K562 (cell line): ENCODE measurements at regions not wholly inside any gene's neighbourhood (a gene's known extent, or its start where the extent isn't known, plus 50 kb on each side); places are given as distances from the start of the nearest gene placed in this dataset.

ENCODE experiments used
- ATAC-seq: fragments of 200-7000 bp; cut with Tn5 transposase; 3 replicates; pipeline ENCODE4 v1.9.1; 2020; ENCODE audit warnings: moderate library complexity
- BruUV-seq: library from RNA; stranded (reverse); fragments of 400-500 nt; replicated peaks from 2 replicates; lab custom pipeline; 2021; lab: Mats Ljungman, UMichigan
- CTCF ChIA-PET: fragments of 300-600 bp; formaldehyde crosslinking; extraction: SDS; loops from one replicate; lab custom pipeline; 2021; ENCODE audit warnings: low intra/inter-chr PET ratio; lab: Yijun Ruan, JAX
- POLR2A ChIA-PET: fragments of 300-600, 350-650 bp; sonication (Branson Sonifier 250); formaldehyde crosslinking; extraction: SDS; loops from one replicate; lab custom pipeline; 2021; ENCODE audit warnings: antibody characterized with exemption, inconsistent platforms; lab: Yijun Ruan, JAX
- DNase-seq, 4 experiments: peaks; one replicate each; pipeline versions ENCODE4 v3.0.0 to v3.0.0-alpha.2; 2011 to 2018; ENCODE audit warnings: low spot score in 3 of 4, mixed read lengths in 3 of 4; ENCODE audit errors: extremely low read depth in 1 of 4
- FAIRE-seq: peaks from 2 replicates; lab custom pipeline; 2011; peaks lifted over from hg19 to GRCh38; lab: Jason Lieb, UNC
- H2AFZ ChIP-seq: 2 replicates; pipeline ENCODE4 v1.6.0; 2011; ENCODE audit warnings: low read depth, low read length, control low read depth, inconsistent platforms
- H3K27ac ChIP-seq: fragments of 200-600 bp; 3 replicates; pipeline ENCODE4 v1.8.0; 2011; ENCODE audit warnings: low read depth, mild to moderate bottlenecking, control low read depth, inconsistent platforms, low read length, moderate library complexity, mixed read lengths; ENCODE audit errors: extremely low read depth
- H3K27me3 ChIP-seq, 2 experiments: fragments of 300-600 bp in 1 of 2; 2 replicates in 1 of 2; 3 replicates in 1 of 2; pipeline versions ENCODE4 v1.6.0 to v1.8.0; 2011; ENCODE audit warnings: inconsistent platforms in 2 of 2, low read length in 2 of 2, mild to moderate bottlenecking in 1 of 2, mixed read lengths in 1 of 2, moderate library complexity in 1 of 2; ENCODE audit not compliant: control insufficient read depth in 2 of 2, insufficient read depth in 2 of 2
- H3K36me3 ChIP-seq: fragments of 300-600 bp; 3 replicates; pipeline ENCODE4 v1.8.0; 2011; ENCODE audit warnings: mild to moderate bottlenecking, low read length, inconsistent platforms; ENCODE audit not compliant: control insufficient read depth, insufficient read depth
- H3K4me1 ChIP-seq, 2 experiments: fragments of 200-600 bp in 1 of 2; replicated peaks in 1 of 2; 2 replicates in 1 of 2; 3 replicates in 1 of 2; pipeline versions ENCODE4 v1.5.1 to v1.8.0; 2011; ENCODE audit warnings: inconsistent platforms in 2 of 2, low read length in 2 of 2, mild to moderate bottlenecking in 1 of 2, mixed read lengths in 1 of 2, moderate library complexity in 1 of 2; ENCODE audit not compliant: control insufficient read depth in 2 of 2, insufficient read depth in 2 of 2
- H3K4me2 ChIP-seq: 2 replicates; pipeline ENCODE4 v1.6.1; 2011; ENCODE audit warnings: low read length, control low read depth, inconsistent platforms, mixed read lengths; ENCODE audit not compliant: insufficient read depth
- H3K4me3 ChIP-seq: fragments of 200-600 bp; sonication (generic), shearing (Covaris generic); 2 replicates; pipeline ENCODE4 v1.5.1; 2016; ENCODE audit warnings: control low read depth, inconsistent platforms
- H3K79me2 ChIP-seq: fragments of 200-600 bp; 3 replicates; pipeline ENCODE4 v1.8.0; 2011; ENCODE audit warnings: low read length, inconsistent platforms; ENCODE audit not compliant: control insufficient read depth, insufficient read depth
- H3K9ac ChIP-seq, 2 experiments: 2 replicates each; pipeline versions ENCODE4 v1.6.0 to v1.6.1; 2011; ENCODE audit warnings: low read depth in 2 of 2, low read length in 2 of 2, control low read depth in 1 of 2, inconsistent platforms in 1 of 2, mild to moderate bottlenecking in 1 of 2, mixed read lengths in 1 of 2; ENCODE audit not compliant: insufficient read depth in 1 of 2
- H3K9me1 ChIP-seq: one replicate; pipeline ENCODE4 v1.6.0; 2011; ENCODE audit warnings: inconsistent platforms, mild to moderate bottlenecking, low read length, moderate library complexity; ENCODE audit not compliant: control insufficient read depth, insufficient read depth
- H3K9me3 ChIP-seq: replicated peaks from 2 replicates; pipeline ENCODE4 v1.5.1; 2011; ENCODE audit warnings: low read depth, low read length, inconsistent platforms; ENCODE audit not compliant: control insufficient read depth, insufficient read depth
- H4K20me1 ChIP-seq: replicated peaks from 2 replicates; pipeline ENCODE4 v1.6.1; 2011; ENCODE audit warnings: low read length, inconsistent platforms, mixed read lengths; ENCODE audit not compliant: control insufficient read depth, insufficient read depth
- ARNT ChIP-seq, 2 experiments: fragments of 450-650 bp; IDR thresholded peaks; 2 replicates each; pipeline ENCODE4 v1.6.1; 2016; ENCODE audit warnings: mild to moderate bottlenecking in 1 of 2
- ESRRA ChIP-seq: fragments of 450-650 bp; IDR thresholded peaks from 2 replicates; pipeline ENCODE4 v1.6.1; 2014; ENCODE audit warnings: low read depth, mild to moderate bottlenecking, moderate library complexity, borderline replicate concordance
- EWSR1 ChIP-seq: fragments of 450-650 bp; IDR thresholded peaks from 2 replicates; pipeline ENCODE4 v1.6.1; 2018; ENCODE audit warnings: borderline replicate concordance, mild to moderate bottlenecking, low read depth, moderate library complexity; ENCODE audit not compliant: partially characterized antibody
- FOXP1 ChIP-seq: sonication (generic); formaldehyde crosslinking; IDR thresholded peaks from 2 replicates; pipeline ENCODE4 v1.8.0; 2022; ENCODE audit warnings: mild to moderate bottlenecking, missing genetic modification reagents
- HDAC8 ChIP-seq: fragments of 450-650 bp; IDR thresholded peaks from 2 replicates; pipeline ENCODE4 v1.6.1; 2016; ENCODE audit warnings: mild to moderate bottlenecking, missing genetic modification characterization, moderate library complexity, missing compliant biosample characterization
- HDGF ChIP-seq: fragments of 450-650 bp; IDR thresholded peaks from 2 replicates; pipeline ENCODE4 v1.6.1; 2016
- MCM5 ChIP-seq: fragments of 450-650 bp; IDR thresholded peaks from 2 replicates; pipeline ENCODE4 v1.6.1; 2016; ENCODE audit warnings: low read depth
- MEIS2 ChIP-seq: fragments of 450-650 bp; IDR thresholded peaks from 2 replicates; pipeline ENCODE4 v1.6.1; 2014; ENCODE audit warnings: mild to moderate bottlenecking; ENCODE audit not compliant: partially characterized antibody
- SRSF1 ChIP-seq: fragments of 200-400 bp; formaldehyde crosslinking; IDR thresholded peaks from 2 replicates; pipeline ENCODE4 v1.6.1; 2017; ENCODE audit warnings: mild to moderate bottlenecking, low read depth, low read length, moderate library complexity
- TAL1 ChIP-seq: fragments of 450-650 bp; IDR thresholded peaks from 2 replicates; pipeline ENCODE4 v1.6.1; 2016; ENCODE audit warnings: mild to moderate bottlenecking
- ZNF274 ChIP-seq: IDR thresholded peaks from 2 replicates; pipeline ENCODE4 v1.6.1; 2011; ENCODE audit warnings: low read depth, mild to moderate bottlenecking, low read length, moderate library complexity, borderline replicate concordance
- ZNF696 ChIP-seq: fragments of 250-450 bp; sonication (Bioruptor Pico); conservative IDR thresholded peaks from 2 replicates; pipeline ENCODE4 v1.4.0; 2020; ENCODE audit warnings: mild to moderate bottlenecking, moderate library complexity
- WGBS: fragments of 100-300 bp; shearing (Covaris generic); methylation state at CpG from one replicate; pipeline ENCODE4 v1.1.6; 2016; ENCODE audit warnings: low coverage, mixed read lengths; ENCODE audit not compliant: insufficient coverage; ENCODE audit errors: missing lambda C conversion rate; 5-methylcytosine and 5-hydroxymethylcytosine counted together
- in situ Hi-C: fragments of 300-500 bp; cut with MboI; formaldehyde crosslinking; loops from 4 replicates; pipeline ENCODE4 v1.15.0; 2018; ENCODE audit warnings: inconsistent platforms, mixed read lengths
- intact Hi-C: fragments of 100-400 bp; cut with micrococcal nuclease; formaldehyde crosslinking; loops from 2 replicates; pipeline ENCODE4 v1.14.2; 2022
- TF ChIP-seq, protein P1 (sequence below): fragments of 200-400 bp; formaldehyde crosslinking; IDR thresholded peaks from 2 replicates; pipeline ENCODE4 v1.6.1; 2017; ENCODE audit warnings: mild to moderate bottlenecking, low read depth, low read length, moderate library complexity
- TF ChIP-seq, protein P2 (sequence below): conservative IDR thresholded peaks from 2 replicates; pipeline ENCODE4 v1.6.1; 2011; ENCODE audit warnings: low read depth, mild to moderate bottlenecking, low read length; ENCODE audit not compliant: control insufficient read depth
- TF ChIP-seq, protein P3 (sequence below): fragments of 250-450 bp; sonication (Bioruptor Pico); IDR thresholded peaks from 2 replicates; pipeline ENCODE4 v1.8.0; 2021; ENCODE audit warnings: moderate library complexity, mild to moderate bottlenecking, inconsistent platforms
- TF ChIP-seq, protein P4 (sequence below), 2 experiments: fragments of 450-650 bp; IDR thresholded peaks; 2 replicates each; pipeline ENCODE4 v1.6.1; 2018; ENCODE audit warnings: mild to moderate bottlenecking in 2 of 2, low read depth in 1 of 2; ENCODE audit not compliant: partially characterized antibody in 2 of 2

DNA sequence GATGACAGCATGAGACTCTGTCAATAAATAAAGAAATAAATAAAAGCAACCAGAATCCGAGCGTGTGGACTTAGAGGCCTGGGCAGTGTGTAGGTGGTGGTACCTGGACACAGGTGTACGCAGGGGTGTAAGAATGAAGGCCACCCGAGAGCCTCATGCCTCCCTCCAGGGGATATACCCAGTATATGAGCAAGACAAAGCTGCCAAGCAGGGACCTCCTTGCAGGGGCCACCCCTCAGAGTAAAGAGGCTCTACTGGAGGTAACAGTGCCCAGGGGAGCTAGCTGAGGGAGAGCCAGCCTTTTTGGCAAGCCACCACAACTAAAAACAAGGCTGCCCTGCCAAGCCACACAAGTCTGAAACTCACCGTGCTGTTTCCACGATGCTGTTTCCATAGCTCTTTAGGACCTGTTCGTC, 179.2 kb upstream of the RAB4A start:
- in situ Hi-C loops (no loop called here), intact Hi-C loops (no loop called here)
- Histone ChIP-seq H3K27ac (no peak overlapping the region), H3K9ac (no peak overlapping the region), H3K4me1 (no peaks in the 10 kb centered on the region; a peak in 1 of 5 replicates), H3K4me3 (no peak overlapping the region), H3K27me3 (peaks cover 4 to 30% of the 10 kb centered on the region in 2 experiments; a peak in 4 of 5 replicates), H3K36me3 (no peaks in the 10 kb centered on the region), H3K9me1 (no peaks in the 10 kb centered on the region), H3K9me3 (no peaks in the 10 kb centered on the region), H3K79me2 (no peaks in the 10 kb centered on the region), H4K20me1 (peaks cover 3% of the 10 kb centered on the region; the same call in 1 of the 2 replicates), H3K4me2 (no peak overlapping the region), H2AFZ (no peak overlapping the region)
- ChIA-PET CTCF (no interaction called here), POLR2A (interaction anchor here (0.6 to 1.5 kb wide), 8 partner anchors 10 to 400 kb away, joined by 3 to 5 read pairs (median 3); no protein-coding TSS in a partner anchor)
- ATAC-seq (no peak), DNase-seq (no peak), FAIRE-seq (no peak)
- 2% methylated on average over 7 of the region's 7 CpGs for WGBS
- BruUV-seq = no TSS peak
- TF ChIP-seq HDAC8 (tag) (no peak), ESRRA (no peak), FOXP1 (CRISPR knock-in tag) (no peak), SRSF1 (no peak), MEIS2 (no peak), HDGF (no peak), EWSR1 (no peak), ZNF274 (no peak), ZNF696 (CRISPR knock-in tag) (no peak), TAL1 (no peak), MCM5 (no peak), ARNT (IDR thresholded peaks at IDR 0.05) (no peak)
- TF ChIP-seq, protein P1, sequence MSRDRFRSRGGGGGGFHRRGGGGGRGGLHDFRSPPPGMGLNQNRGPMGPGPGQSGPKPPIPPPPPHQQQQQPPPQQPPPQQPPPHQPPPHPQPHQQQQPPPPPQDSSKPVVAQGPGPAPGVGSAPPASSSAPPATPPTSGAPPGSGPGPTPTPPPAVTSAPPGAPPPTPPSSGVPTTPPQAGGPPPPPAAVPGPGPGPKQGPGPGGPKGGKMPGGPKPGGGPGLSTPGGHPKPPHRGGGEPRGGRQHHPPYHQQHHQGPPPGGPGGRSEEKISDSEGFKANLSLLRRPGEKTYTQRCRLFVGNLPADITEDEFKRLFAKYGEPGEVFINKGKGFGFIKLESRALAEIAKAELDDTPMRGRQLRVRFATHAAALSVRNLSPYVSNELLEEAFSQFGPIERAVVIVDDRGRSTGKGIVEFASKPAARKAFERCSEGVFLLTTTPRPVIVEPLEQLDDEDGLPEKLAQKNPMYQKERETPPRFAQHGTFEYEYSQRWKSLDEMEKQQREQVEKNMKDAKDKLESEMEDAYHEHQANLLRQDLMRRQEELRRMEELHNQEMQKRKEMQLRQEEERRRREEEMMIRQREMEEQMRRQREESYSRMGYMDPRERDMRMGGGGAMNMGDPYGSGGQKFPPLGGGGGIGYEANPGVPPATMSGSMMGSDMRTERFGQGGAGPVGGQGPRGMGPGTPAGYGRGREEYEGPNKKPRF = no peak
- TF ChIP-seq, protein P2, sequence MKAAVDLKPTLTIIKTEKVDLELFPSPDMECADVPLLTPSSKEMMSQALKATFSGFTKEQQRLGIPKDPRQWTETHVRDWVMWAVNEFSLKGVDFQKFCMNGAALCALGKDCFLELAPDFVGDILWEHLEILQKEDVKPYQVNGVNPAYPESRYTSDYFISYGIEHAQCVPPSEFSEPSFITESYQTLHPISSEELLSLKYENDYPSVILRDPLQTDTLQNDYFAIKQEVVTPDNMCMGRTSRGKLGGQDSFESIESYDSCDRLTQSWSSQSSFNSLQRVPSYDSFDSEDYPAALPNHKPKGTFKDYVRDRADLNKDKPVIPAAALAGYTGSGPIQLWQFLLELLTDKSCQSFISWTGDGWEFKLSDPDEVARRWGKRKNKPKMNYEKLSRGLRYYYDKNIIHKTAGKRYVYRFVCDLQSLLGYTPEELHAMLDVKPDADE = no peak
- TF ChIP-seq, protein P3, sequence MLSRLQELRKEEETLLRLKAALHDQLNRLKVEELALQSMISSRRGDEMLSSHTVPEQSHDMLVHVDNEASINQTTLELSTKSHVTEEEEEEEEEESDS = no peak
- TF ChIP-seq, protein P4, sequence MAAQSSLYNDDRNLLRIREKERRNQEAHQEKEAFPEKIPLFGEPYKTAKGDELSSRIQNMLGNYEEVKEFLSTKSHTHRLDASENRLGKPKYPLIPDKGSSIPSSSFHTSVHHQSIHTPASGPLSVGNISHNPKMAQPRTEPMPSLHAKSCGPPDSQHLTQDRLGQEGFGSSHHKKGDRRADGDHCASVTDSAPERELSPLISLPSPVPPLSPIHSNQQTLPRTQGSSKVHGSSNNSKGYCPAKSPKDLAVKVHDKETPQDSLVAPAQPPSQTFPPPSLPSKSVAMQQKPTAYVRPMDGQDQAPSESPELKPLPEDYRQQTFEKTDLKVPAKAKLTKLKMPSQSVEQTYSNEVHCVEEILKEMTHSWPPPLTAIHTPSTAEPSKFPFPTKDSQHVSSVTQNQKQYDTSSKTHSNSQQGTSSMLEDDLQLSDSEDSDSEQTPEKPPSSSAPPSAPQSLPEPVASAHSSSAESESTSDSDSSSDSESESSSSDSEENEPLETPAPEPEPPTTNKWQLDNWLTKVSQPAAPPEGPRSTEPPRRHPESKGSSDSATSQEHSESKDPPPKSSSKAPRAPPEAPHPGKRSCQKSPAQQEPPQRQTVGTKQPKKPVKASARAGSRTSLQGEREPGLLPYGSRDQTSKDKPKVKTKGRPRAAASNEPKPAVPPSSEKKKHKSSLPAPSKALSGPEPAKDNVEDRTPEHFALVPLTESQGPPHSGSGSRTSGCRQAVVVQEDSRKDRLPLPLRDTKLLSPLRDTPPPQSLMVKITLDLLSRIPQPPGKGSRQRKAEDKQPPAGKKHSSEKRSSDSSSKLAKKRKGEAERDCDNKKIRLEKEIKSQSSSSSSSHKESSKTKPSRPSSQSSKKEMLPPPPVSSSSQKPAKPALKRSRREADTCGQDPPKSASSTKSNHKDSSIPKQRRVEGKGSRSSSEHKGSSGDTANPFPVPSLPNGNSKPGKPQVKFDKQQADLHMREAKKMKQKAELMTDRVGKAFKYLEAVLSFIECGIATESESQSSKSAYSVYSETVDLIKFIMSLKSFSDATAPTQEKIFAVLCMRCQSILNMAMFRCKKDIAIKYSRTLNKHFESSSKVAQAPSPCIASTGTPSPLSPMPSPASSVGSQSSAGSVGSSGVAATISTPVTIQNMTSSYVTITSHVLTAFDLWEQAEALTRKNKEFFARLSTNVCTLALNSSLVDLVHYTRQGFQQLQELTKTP (IDR thresholded peaks at IDR 0.05; ENCODE audit: low read depth in 1 of 2, partially characterized antibody in 2 of 2) = no peak
